Astrocyte (in vitro differentiated cells and primary cell): ENCODE measurements at regions not wholly inside any gene's neighbourhood (a gene's known extent, or its start where the extent isn't known, plus 50 kb on each side); places are given as distances from the start of the nearest gene placed in this dataset.
"Not testable (repeated sequence)": the region's sequence is repeated elsewhere in the genome, so short reads cannot be mapped to it uniquely, and the experiment has no call there.

Experiments
- DNase-seq: peaks from one replicate; pipeline ENCODE4 v3.0.0-alpha.2; 2010; ENCODE audit warnings: low read depth
- FAIRE-seq: peaks from 2 replicates; lab custom pipeline; 2011; peaks lifted over from hg19 to GRCh38; lab: Jason Lieb, UNC
- H2AFZ ChIP-seq: 2 replicates; pipeline ENCODE4 v1.6.0; 2012; ENCODE audit warnings: low read depth, low read length, inconsistent platforms
- H3K27ac ChIP-seq: 2 replicates; pipeline ENCODE4 v1.5.1; 2011; ENCODE audit warnings: low read depth, low read length, inconsistent platforms
- H3K27me3 ChIP-seq: 2 replicates; pipeline ENCODE4 v1.6.0; 2011; ENCODE audit warnings: low read length, inconsistent platforms; ENCODE audit not compliant: insufficient read depth
- H3K36me3 ChIP-seq: 2 replicates; pipeline ENCODE4 v1.5.1; 2011; ENCODE audit warnings: low read length, inconsistent platforms; ENCODE audit not compliant: insufficient read depth
- H3K4me1 ChIP-seq: 2 replicates; pipeline ENCODE4 v1.5.1; 2011; ENCODE audit warnings: low read length, inconsistent platforms; ENCODE audit not compliant: insufficient read depth
- H3K4me2 ChIP-seq: 2 replicates; pipeline ENCODE4 v1.6.0; 2012; ENCODE audit warnings: low read length, inconsistent platforms
- H3K4me3 ChIP-seq: 2 replicates; pipeline ENCODE4 v1.5.1; 2011; ENCODE audit warnings: low read depth, mild to moderate bottlenecking, low read length, inconsistent platforms; ENCODE audit not compliant: insufficient read depth
- H3K79me2 ChIP-seq: 2 replicates; pipeline ENCODE4 v1.6.0; 2012; ENCODE audit warnings: mild to moderate bottlenecking, low read length, inconsistent platforms; ENCODE audit not compliant: insufficient read depth
- H3K9ac ChIP-seq: 2 replicates; pipeline ENCODE4 v1.6.0; 2012; ENCODE audit warnings: mild to moderate bottlenecking, low read length, inconsistent platforms
- H3K9me3 ChIP-seq: 2 replicates; pipeline ENCODE4 v1.5.1; 2012; ENCODE audit warnings: low read depth, mild to moderate bottlenecking, low read length, inconsistent platforms; ENCODE audit not compliant: insufficient read depth
- H4K20me1 ChIP-seq: 2 replicates; pipeline ENCODE4 v1.6.0; 2012; ENCODE audit warnings: low read length, inconsistent platforms; ENCODE audit not compliant: insufficient read depth
- H3K27ac Mint-ChIP-seq: one replicate; pipeline ENCODE4 v1.8.0; 2021; ENCODE audit warnings: mild to moderate bottlenecking, mixed read lengths; ENCODE audit not compliant: unreplicated experiment
- H3K27me3 Mint-ChIP-seq: one replicate; pipeline ENCODE4 v1.8.0; 2021; ENCODE audit warnings: low read depth, mixed read lengths; ENCODE audit not compliant: unreplicated experiment
- H3K36me3 Mint-ChIP-seq: one replicate; pipeline ENCODE4 v1.8.0; 2021; ENCODE audit warnings: low read depth, mixed read lengths; ENCODE audit not compliant: unreplicated experiment
- H3K4me1 Mint-ChIP-seq: one replicate; pipeline ENCODE4 v1.8.0; 2021; ENCODE audit warnings: low read depth, mixed read lengths; ENCODE audit not compliant: unreplicated experiment
- H3K4me3 Mint-ChIP-seq: one replicate; pipeline ENCODE4 v1.8.0; 2021; ENCODE audit warnings: mild to moderate bottlenecking, moderate library complexity, mixed read lengths; ENCODE audit not compliant: unreplicated experiment
- H3K9me3 Mint-ChIP-seq: one replicate; pipeline ENCODE4 v1.8.0; 2021; ENCODE audit warnings: mild to moderate bottlenecking, mixed read lengths; ENCODE audit not compliant: unreplicated experiment
- EZH2 ChIP-seq: IDR thresholded peaks from 2 replicates; pipeline ENCODE4 v1.6.1; 2012; ENCODE audit warnings: mild to moderate bottlenecking, low read length, inconsistent platforms; ENCODE audit not compliant: insufficient read depth
- TF ChIP-seq, protein P1 (sequence below): IDR thresholded peaks from 2 replicates; pipeline ENCODE4 v1.5.1; 2011; ENCODE audit warnings: low read depth, mild to moderate bottlenecking, inconsistent platforms, low read length, moderate library complexity; ENCODE audit not compliant: insufficient read depth

DNA sequence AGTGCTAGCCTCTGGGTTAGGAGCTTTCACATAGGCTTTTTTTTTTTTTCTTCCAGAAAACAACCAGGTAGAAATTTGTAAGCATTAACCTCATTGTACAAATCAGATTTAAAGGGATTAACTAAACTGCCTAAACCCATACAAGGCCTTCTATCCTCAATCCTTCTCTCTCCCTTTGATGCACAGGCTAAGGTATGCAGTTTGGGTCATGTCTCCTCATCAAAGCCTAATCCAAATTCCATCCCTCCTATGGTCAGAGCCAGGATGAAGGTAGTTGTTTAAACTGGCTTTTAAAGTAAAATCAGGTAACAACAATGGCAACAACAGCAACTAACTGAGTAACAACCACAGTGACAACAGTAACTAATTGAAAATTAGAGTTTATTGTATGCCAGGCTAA lies 115.6 kb upstream of the SOX2 start:
- Histone ChIP-seq H3K79me2 (no peaks in the 10 kb centered on the region), H3K36me3 (no peaks in the 10 kb centered on the region), H3K4me2 (no peak overlapping the region), H3K27me3 (no peaks in the 10 kb centered on the region), H2AFZ (no peak overlapping the region), H3K27ac (no peak overlapping the region), H4K20me1 (no peaks in the 10 kb centered on the region), H3K4me3 (no peak overlapping the region), H3K9me3 (no peaks in the 10 kb centered on the region), H3K9ac (no peak overlapping the region), H3K4me1 (no peaks in the 10 kb centered on the region)
- H3K4me1 Mint-ChIP-seq, result no peaks in the 10 kb centered on the region
- no peaks in the 10 kb centered on the region for H3K27me3 Mint-ChIP-seq
- H3K27ac Mint-ChIP-seq, result no peak overlapping the region
- FAIRE-seq (no peak), DNase-seq (no peak)
- H3K9me3 Mint-ChIP-seq, result peaks cover 4% of the 10 kb centered on the region
- no peaks in the 10 kb centered on the region for H3K36me3 Mint-ChIP-seq
- no peak overlapping the region for H3K4me3 Mint-ChIP-seq
- TF ChIP-seq, protein P1, sequence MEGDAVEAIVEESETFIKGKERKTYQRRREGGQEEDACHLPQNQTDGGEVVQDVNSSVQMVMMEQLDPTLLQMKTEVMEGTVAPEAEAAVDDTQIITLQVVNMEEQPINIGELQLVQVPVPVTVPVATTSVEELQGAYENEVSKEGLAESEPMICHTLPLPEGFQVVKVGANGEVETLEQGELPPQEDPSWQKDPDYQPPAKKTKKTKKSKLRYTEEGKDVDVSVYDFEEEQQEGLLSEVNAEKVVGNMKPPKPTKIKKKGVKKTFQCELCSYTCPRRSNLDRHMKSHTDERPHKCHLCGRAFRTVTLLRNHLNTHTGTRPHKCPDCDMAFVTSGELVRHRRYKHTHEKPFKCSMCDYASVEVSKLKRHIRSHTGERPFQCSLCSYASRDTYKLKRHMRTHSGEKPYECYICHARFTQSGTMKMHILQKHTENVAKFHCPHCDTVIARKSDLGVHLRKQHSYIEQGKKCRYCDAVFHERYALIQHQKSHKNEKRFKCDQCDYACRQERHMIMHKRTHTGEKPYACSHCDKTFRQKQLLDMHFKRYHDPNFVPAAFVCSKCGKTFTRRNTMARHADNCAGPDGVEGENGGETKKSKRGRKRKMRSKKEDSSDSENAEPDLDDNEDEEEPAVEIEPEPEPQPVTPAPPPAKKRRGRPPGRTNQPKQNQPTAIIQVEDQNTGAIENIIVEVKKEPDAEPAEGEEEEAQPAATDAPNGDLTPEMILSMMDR, result no peak

DNA sequence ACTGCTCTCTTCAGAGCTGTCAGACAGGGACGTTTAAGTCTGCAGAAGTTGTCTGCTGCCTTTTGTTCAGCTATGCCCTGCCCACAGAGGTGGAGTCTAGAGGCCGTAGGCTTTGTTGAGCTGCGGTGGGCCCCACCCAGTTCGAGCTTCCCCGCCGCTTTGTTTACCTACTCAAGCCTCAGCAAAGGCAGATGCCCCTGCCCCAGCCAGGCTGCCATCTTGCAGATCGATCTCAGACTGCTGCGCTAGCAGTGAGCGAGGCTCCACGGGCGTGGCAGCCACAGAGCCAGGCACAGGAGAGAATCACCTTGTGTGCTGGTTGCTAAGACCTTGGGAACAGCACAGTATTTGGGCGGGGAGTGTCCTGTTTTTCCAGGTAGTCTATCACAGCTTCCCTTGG lies 120.8 kb upstream of the SOX2 start:
- H3K36me3 Mint-ChIP-seq, H3K4me2 ChIP-seq, H3K27ac ChIP-seq, H3K79me2 ChIP-seq, H3K4me1 Mint-ChIP-seq, H3K9ac ChIP-seq, H3K9me3 ChIP-seq, H3K27me3 ChIP-seq, H3K27ac Mint-ChIP-seq, FAIRE-seq, H3K9me3 Mint-ChIP-seq, H3K27me3 Mint-ChIP-seq, H3K4me3 Mint-ChIP-seq, H2AFZ ChIP-seq, DNase-seq, H3K4me3 ChIP-seq, H4K20me1 ChIP-seq, H3K36me3 ChIP-seq, H3K4me1 ChIP-seq: not testable (repeated sequence)

DNA sequence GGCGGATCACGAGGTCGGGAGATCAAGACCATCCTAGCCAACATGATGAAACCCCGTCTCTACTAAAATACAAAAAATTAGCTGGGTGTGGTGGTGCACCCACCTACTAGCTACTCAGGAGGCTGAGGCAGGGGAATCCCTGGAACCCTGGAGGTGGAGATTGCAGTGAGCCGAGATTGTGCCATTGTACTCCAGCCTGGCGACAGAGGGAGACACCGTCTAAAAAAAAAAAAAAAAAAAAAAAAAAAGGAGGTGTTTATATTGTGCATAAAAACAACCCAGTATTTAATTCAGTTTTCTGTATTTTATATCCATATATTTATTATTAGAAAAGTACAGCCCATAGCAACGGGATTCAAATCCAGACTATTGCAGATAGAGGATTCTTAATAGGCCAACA lies 129.1 kb upstream of the SOX2 start:
- peaks cover 3% of the 10 kb centered on the region for H3K9me3 Mint-ChIP-seq

More for the DNA sequence above, 129.1 kb upstream of the SOX2 start:
- no peaks in the 10 kb centered on the region for H3K27me3 Mint-ChIP-seq
- no peaks in the 10 kb centered on the region for H3K79me2 ChIP-seq
- no peaks in the 10 kb centered on the region for H4K20me1 ChIP-seq
- H3K9me3 ChIP-seq, result no peaks in the 10 kb centered on the region
- H3K4me1 Mint-ChIP-seq, result peaks cover 12% of the 10 kb centered on the region
- no peaks in the 10 kb centered on the region for H3K36me3 Mint-ChIP-seq
- H3K27ac Mint-ChIP-seq, result no peak overlapping the region
- H2AFZ ChIP-seq, result no peak overlapping the region
- H3K27me3 ChIP-seq, result no peaks in the 10 kb centered on the region
- DNase-seq (no peak), FAIRE-seq (no peak)
- H3K9ac ChIP-seq, result no peak overlapping the region
- no peak overlapping the region for H3K4me3 ChIP-seq
- no peaks in the 10 kb centered on the region for H3K36me3 ChIP-seq
- no peak overlapping the region for H3K27ac ChIP-seq
- no peak overlapping the region for H3K4me3 Mint-ChIP-seq
- no peaks in the 10 kb centered on the region for H3K4me1 ChIP-seq
- H3K4me2 ChIP-seq, result no peak overlapping the region
- TF ChIP-seq, protein P1, result no peak
- TF ChIP-seq EZH2, result no peak
